Peyer's patch (tissue), 4 donors: ENCODE measurements at regions not wholly inside any gene's neighbourhood (a gene's known extent, or its start where the extent isn't known, plus 50 kb on each side); places are given as distances from the start of the nearest gene placed in this dataset.

Experiments
- DNase-seq, 3 donors: peaks; one replicate each; pipeline ENCODE4 v3.0.0-alpha.2; 2017 to 2019
- H3K27ac ChIP-seq, 4 donors: fragments of 200-600 bp; sonication (generic); one replicate each; pipeline ENCODE4 v1.5.1; 2016 to 2019
- H3K27me3 ChIP-seq, 2 donors: fragments of 200-600 bp; sonication (generic); one replicate each; pipeline ENCODE4 v1.5.1; 2019
- H3K36me3 ChIP-seq, 3 donors: fragments of 200-600 bp; sonication (generic); one replicate each; pipeline ENCODE4 v1.5.1; 2016 to 2019
- H3K4me1 ChIP-seq, 4 donors: fragments of 200-600 bp; sonication (generic); one replicate each; pipeline ENCODE4 v1.5.1; 2016 to 2019
- H3K4me3 ChIP-seq, 4 donors: fragments of 200-600 bp; sonication (generic); 1 replicate in 3 of 4; 2 replicates in 1 of 4; pipeline ENCODE4 v1.5.1; 2016 to 2019; ENCODE audit warnings: mild to moderate bottlenecking in 1 of 4
- H3K9me3 ChIP-seq, 4 donors: fragments of 200-600 bp; sonication (generic); one replicate each; pipeline ENCODE4 v1.5.1; 2016 to 2019; ENCODE audit warnings: mild to moderate bottlenecking in 1 of 4
- POLR2A ChIP-seq, 2 donors: fragments of 450-650 bp; IDR thresholded peaks; one replicate each; pipeline ENCODE4 v1.5.1; 2017; ENCODE audit warnings: antibody characterized with exemption in 2 of 2, mild to moderate bottlenecking in 2 of 2, moderate library complexity in 2 of 2
- TF ChIP-seq, protein P1 (sequence below), 6 experiments: fragments of 450-650 bp in 4 of 6; fragments of 200-600 bp in 2 of 6; sonication (generic) in 1 of 6; IDR thresholded peaks; one replicate each; pipeline ENCODE4 v1.5.1; 2017 to 2019; ENCODE audit warnings: antibody characterized with exemption in 6 of 6, mild to moderate bottlenecking in 3 of 6, moderate library complexity in 1 of 6

DNA sequence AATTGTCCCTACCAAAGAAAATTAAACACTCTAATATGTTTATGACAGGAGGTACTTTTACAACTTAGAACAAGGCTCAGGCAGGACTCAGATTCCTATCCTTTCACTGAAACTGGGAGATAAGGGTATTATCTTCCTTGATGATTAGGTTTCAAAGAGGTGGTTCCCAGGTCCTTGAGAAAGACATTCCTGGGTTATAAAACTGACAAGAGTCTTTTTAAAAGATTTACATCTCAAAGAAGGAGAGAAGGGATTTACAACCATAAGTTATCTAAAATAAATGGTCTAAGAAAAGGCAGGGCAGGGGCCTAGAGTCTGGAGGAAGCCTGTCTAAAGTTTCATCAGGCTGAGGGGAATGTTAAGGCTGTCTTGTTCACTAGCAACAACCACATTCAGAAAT, 1492.5 kb downstream of the HACE1 start:
- H3K4me3 ChIP-seq = no peak overlapping the region
- H3K9me3 ChIP-seq = no peaks in the 10 kb centered on the region
- H3K27ac ChIP-seq = no peak overlapping the region
- H3K27me3 ChIP-seq = no peaks in the 10 kb centered on the region
- TF ChIP-seq, protein P1, sequence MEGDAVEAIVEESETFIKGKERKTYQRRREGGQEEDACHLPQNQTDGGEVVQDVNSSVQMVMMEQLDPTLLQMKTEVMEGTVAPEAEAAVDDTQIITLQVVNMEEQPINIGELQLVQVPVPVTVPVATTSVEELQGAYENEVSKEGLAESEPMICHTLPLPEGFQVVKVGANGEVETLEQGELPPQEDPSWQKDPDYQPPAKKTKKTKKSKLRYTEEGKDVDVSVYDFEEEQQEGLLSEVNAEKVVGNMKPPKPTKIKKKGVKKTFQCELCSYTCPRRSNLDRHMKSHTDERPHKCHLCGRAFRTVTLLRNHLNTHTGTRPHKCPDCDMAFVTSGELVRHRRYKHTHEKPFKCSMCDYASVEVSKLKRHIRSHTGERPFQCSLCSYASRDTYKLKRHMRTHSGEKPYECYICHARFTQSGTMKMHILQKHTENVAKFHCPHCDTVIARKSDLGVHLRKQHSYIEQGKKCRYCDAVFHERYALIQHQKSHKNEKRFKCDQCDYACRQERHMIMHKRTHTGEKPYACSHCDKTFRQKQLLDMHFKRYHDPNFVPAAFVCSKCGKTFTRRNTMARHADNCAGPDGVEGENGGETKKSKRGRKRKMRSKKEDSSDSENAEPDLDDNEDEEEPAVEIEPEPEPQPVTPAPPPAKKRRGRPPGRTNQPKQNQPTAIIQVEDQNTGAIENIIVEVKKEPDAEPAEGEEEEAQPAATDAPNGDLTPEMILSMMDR (IDR thresholded peaks at IDR 0.05) = no peak
- TF ChIP-seq POLR2A (IDR thresholded peaks at IDR 0.05) = no peak
- DNase-seq = no peak
- H3K36me3 ChIP-seq = no peaks in the 10 kb centered on the region
- H3K4me1 ChIP-seq = no peaks in the 10 kb centered on the region

DNA sequence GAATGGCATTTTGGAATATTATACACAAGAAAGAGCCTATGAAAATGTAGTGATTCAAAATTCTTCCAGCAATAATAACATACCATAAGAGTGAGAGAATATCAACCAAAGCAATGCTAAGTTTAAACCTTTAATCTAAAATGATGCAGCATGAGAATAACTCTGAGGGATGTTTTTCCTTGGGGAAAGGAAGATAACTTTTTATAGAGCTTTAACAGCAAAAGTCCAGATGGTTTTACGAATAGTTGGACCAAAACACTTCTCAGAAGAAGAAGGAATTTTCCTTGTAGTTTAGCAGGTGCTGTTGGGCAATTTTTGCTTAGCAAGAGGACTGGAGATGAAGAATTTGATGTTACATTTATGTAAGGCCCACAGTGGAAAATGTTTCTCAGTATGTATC, 1503.2 kb downstream of the HACE1 start:
- H3K4me3 ChIP-seq = no peak overlapping the region
- TF ChIP-seq, protein P1 (IDR thresholded peaks at IDR 0.05) = no peak
- no peak for TF ChIP-seq POLR2A (IDR thresholded peaks at IDR 0.05)
- no peaks in the 10 kb centered on the region for H3K27me3 ChIP-seq
- no peak overlapping the region for H3K27ac ChIP-seq
- no peaks in the 10 kb centered on the region for H3K36me3 ChIP-seq
- DNase-seq = no peak
- H3K4me1 ChIP-seq = no peaks in the 10 kb centered on the region
- H3K9me3 ChIP-seq = no peaks in the 10 kb centered on the region

DNA sequence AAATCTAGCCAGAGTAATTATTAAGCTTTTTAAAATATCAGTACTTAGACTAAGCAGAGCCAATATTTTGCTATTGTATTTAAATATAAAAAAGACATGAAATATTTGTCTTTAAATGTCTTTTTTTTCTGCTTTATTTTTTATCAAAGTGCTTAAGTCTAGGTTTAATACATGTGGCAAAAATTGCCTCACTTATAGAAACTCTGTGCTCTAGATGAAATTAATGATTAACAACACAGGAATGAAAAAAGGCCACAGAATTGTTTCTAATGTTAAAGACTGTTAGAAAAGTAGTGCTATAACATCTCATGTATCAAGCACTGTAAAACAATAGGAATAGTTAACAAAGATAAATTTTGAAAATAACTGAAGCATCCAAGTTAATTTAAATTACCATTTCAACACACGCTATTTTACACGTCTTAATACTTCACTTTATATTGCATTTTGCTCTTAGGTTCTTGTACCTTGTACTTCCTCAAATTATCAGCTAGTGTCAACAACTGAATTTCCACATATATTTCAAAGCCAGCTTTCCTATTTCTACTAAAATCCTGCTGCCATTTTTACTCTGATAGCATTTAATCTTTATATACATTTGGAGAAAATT, 1515.1 kb downstream of the HACE1 start:
- H3K4me1 ChIP-seq = no peaks in the 10 kb centered on the region
- TF ChIP-seq POLR2A (IDR thresholded peaks at IDR 0.05) = no peak
- TF ChIP-seq, protein P1 (IDR thresholded peaks at IDR 0.05) = no peak
- H3K9me3 ChIP-seq = no peaks in the 10 kb centered on the region
- H3K36me3 ChIP-seq = no peaks in the 10 kb centered on the region
- DNase-seq = no peak
- no peaks in the 10 kb centered on the region for H3K27me3 ChIP-seq
- no peak overlapping the region for H3K27ac ChIP-seq
- H3K4me3 ChIP-seq = no peak overlapping the region

DNA sequence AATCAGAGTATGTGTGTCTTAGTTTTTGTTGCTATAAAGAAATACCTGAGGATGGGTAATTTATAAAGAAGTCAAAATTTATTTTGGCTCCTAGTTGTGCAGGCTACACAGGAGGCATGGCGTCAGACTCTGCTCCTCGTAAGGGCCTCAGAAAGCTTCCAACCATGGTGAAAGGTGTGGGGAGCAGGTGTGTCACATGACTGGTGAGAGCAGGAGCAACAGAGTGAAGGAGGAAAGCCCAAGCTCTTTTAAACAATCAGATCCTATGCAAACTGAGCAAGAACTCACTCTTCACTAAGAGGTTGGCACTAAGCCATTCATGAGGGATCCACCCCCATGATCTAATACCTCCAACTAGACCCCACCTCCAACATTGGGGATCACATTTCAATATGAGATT, 1524.3 kb downstream of the HACE1 start:
- TF ChIP-seq, protein P1 (IDR thresholded peaks at IDR 0.05) = no peak
- TF ChIP-seq POLR2A (IDR thresholded peaks at IDR 0.05) = no peak
- H3K9me3 ChIP-seq = no peaks in the 10 kb centered on the region
- no peaks in the 10 kb centered on the region for H3K4me1 ChIP-seq
- no peaks in the 10 kb centered on the region for H3K36me3 ChIP-seq
- DNase-seq = no peak
- no peaks in the 10 kb centered on the region for H3K27me3 ChIP-seq
- H3K27ac ChIP-seq = no peak overlapping the region
- no peak overlapping the region for H3K4me3 ChIP-seq

DNA sequence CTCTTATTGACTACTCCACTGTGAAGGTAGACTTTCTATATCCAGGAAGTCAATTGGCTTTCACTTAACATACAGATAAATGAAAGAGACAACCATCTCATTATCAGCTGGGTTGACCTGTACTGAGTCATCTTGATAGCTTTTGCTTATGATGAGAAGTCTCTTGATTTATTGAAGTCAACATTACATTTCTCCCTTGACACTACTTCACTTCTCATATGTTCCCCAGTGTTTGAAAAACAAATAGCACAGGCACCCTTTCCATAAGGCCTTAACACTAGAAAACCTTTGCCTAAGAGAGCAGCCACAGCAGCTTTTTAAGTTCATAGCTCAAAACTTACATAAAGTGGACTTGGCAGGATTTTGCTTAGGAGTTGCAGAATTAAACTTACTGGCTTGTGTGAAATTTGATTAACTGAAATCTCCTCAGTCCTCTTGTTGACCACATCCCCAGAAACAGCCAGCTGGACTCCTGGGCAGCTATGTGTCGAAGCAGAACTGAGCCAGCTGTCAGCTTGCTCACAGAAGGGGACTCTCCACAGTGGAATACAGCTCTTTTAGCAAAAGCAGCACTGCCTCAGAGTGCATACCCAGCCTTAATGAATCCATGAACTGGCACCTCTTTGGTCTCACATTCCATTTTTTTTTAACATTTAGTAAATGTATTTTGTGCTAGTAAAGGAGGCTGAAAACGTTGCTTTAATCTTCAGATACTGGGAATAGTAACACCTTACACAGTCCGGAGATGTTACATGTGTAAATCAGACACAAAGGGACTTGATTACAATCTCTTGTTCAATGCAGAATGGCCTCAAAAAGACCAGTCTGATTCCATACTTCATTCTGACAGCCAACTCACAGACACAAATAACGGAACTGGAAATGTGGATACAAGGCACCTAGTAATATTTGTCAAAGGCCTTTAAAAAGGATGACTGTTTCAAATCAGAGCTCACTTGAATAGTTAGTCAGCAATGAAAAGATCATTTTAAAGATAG, 1532.7 kb downstream of the HACE1 start:
- Histone ChIP-seq H3K4me3 (no peak overlapping the region), H3K36me3 (no peaks in the 10 kb centered on the region), H3K27me3 (no peaks in the 10 kb centered on the region), H3K4me1 (no peaks in the 10 kb centered on the region), H3K9me3 (no peaks in the 10 kb centered on the region), H3K27ac (no peak overlapping the region)
- DNase-seq = no peak
- TF ChIP-seq, protein P1 (IDR thresholded peaks at IDR 0.05) = no peak
- TF ChIP-seq POLR2A (IDR thresholded peaks at IDR 0.05) = no peak
